ENCODE measurements at regions not wholly inside any gene's neighbourhood (a gene's known extent, or its start where the extent isn't known, plus 50 kb on each side); places are given as distances from the start of the nearest gene placed in this dataset.

DNA sequence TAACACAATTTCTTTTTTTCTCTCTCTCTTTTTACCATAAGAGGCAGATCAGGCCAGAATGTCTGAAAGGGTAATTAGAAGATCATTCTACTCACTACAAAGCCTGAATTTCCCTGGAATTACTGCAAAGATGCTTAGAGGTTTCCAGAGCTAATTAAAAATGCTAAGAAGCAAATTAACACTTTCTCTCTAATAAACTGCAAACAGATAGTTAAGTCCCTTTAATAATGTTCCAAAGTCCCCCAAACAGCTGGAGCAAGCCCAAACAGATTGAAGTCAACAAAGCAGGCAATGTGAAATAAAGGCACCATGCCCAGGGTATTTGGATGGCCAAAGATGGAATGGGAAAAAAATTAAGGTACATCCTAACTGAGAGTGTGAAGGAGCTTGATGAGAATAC is 208.8 kb upstream of the LRFN5 start:
- Histone ChIP-seq H3K9me3 (ENCODE audit: control insufficient read depth, low read length) (no peaks in the 10 kb centered on the region), H3K4me3 (ENCODE audit: low read length) (no peak overlapping the region), H3K4me1 (ENCODE audit: control insufficient read depth, insufficient read depth, low read length) (peaks cover 11% of the 10 kb centered on the region), H3K27ac (ENCODE audit: low read depth, low read length) (no peak overlapping the region), H3K9ac (ENCODE audit: extremely low read depth, low read length, poor library complexity, severe bottlenecking) (no peak overlapping the region), H3K27me3 (ENCODE audit: control insufficient read depth, insufficient read depth, low read length, poor library complexity, severe bottlenecking) (no peaks in the 10 kb centered on the region), H3K36me3 (ENCODE audit: control insufficient read depth, insufficient read depth, low read length) (no peaks in the 10 kb centered on the region)
- Mint-ChIP-seq H3K27ac (no peak overlapping the region), H3K4me1 (peaks cover 18% of the 10 kb centered on the region), H3K9me3 (no peaks in the 10 kb centered on the region), H3K4me3 (no peak overlapping the region), H3K36me3 (ENCODE audit: low read depth) (no peaks in the 10 kb centered on the region), H3K27me3 (ENCODE audit: insufficient read depth) (no peaks in the 10 kb centered on the region)
- TF ChIP-seq, protein P1, sequence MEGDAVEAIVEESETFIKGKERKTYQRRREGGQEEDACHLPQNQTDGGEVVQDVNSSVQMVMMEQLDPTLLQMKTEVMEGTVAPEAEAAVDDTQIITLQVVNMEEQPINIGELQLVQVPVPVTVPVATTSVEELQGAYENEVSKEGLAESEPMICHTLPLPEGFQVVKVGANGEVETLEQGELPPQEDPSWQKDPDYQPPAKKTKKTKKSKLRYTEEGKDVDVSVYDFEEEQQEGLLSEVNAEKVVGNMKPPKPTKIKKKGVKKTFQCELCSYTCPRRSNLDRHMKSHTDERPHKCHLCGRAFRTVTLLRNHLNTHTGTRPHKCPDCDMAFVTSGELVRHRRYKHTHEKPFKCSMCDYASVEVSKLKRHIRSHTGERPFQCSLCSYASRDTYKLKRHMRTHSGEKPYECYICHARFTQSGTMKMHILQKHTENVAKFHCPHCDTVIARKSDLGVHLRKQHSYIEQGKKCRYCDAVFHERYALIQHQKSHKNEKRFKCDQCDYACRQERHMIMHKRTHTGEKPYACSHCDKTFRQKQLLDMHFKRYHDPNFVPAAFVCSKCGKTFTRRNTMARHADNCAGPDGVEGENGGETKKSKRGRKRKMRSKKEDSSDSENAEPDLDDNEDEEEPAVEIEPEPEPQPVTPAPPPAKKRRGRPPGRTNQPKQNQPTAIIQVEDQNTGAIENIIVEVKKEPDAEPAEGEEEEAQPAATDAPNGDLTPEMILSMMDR (conservative IDR thresholded peaks at IDR 0.05): no peak
- DNase-seq: no peak

DNA sequence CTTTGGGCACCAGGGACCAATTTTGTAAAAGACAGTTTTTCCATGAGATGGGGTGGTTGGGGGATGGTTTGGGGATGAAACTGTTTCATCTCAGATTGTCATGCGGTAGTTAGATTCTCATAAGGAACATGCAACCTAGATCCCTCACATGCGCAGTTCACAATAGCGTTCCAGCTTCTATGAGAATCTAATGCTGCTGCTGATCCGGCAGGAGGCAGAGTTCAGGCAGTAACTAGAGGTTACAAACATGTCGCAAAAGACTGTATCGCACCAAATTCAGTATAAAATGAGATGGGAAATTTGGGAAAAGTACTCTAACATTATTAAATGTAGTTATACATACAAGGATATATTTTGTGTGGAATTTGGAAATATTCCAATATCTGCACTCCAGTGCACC is 213.2 kb upstream of the LRFN5 start:
- H3K4me1 ChIP-seq (ENCODE audit: control insufficient read depth, insufficient read depth, low read length): peaks cover 6% of the 10 kb centered on the region
- Mint-ChIP-seq H3K36me3 (ENCODE audit: low read depth) (no peaks in the 10 kb centered on the region), H3K4me1 (peaks cover 13% of the 10 kb centered on the region), H3K27ac (no peak overlapping the region), H3K27me3 (ENCODE audit: insufficient read depth) (no peaks in the 10 kb centered on the region), H3K4me3 (no peak overlapping the region), H3K9me3 (no peaks in the 10 kb centered on the region)
- no peaks in the 10 kb centered on the region for H3K9me3 ChIP-seq (ENCODE audit: control insufficient read depth, low read length)
- no peak for DNase-seq
- no peak overlapping the region for H3K9ac ChIP-seq (ENCODE audit: extremely low read depth, low read length, poor library complexity, severe bottlenecking)
- 96 to 98% methylated on average over 5 to 6 of the region's 6 CpGs for WGBS, 2 experiments (ENCODE audit: insufficient coverage in 1 of 2, insufficient read length in 1 of 2)
- no peak overlapping the region for H3K4me3 ChIP-seq (ENCODE audit: low read length)
- H3K27ac ChIP-seq (ENCODE audit: low read depth, low read length): no peak overlapping the region
- no peaks in the 10 kb centered on the region for H3K36me3 ChIP-seq (ENCODE audit: control insufficient read depth, insufficient read depth, low read length)
- H3K27me3 ChIP-seq (ENCODE audit: control insufficient read depth, insufficient read depth, low read length, poor library complexity, severe bottlenecking): no peaks in the 10 kb centered on the region
- TF ChIP-seq, protein P1 (conservative IDR thresholded peaks at IDR 0.05): no peak

DNA sequence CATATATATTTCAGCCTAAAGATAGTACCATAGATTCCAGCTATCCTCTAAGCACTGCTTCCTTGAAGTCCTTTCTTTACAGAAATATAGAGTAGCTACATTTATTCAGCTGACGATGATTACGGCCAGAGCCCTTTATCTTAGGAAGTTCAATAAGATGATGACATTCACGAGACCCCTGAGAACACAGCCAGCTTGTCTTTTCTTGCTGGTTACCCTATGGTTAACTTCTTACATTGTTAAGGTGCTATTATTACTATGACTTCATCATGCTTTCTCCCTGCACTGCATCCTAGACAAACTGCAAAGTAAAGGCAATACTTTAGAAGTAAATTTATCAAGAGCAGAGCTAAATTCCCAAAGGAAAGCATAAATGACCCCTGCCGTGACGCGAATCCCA is 214.4 kb upstream of the LRFN5 start:
- H3K27me3 ChIP-seq (ENCODE audit: control insufficient read depth, insufficient read depth, low read length, poor library complexity, severe bottlenecking): no peaks in the 10 kb centered on the region
- H3K27me3 Mint-ChIP-seq (ENCODE audit: insufficient read depth): no peaks in the 10 kb centered on the region
- H3K4me3 ChIP-seq (ENCODE audit: low read length): no peak overlapping the region
- H3K9me3 Mint-ChIP-seq: no peaks in the 10 kb centered on the region
- no peaks in the 10 kb centered on the region for H3K4me1 ChIP-seq (ENCODE audit: control insufficient read depth, insufficient read depth, low read length)
- WGBS, 2 experiments (ENCODE audit: insufficient coverage in 1 of 2, insufficient read length in 1 of 2): 88% methylated on average over 6 of the region's 6 CpGs; no CpG with 5 or more reads in 1 of the 2 experiments
- no peak overlapping the region for H3K27ac Mint-ChIP-seq
- no peaks in the 10 kb centered on the region for H3K9me3 ChIP-seq (ENCODE audit: control insufficient read depth, low read length)
- no peak overlapping the region for H3K9ac ChIP-seq (ENCODE audit: extremely low read depth, low read length, poor library complexity, severe bottlenecking)
- H3K36me3 ChIP-seq (ENCODE audit: control insufficient read depth, insufficient read depth, low read length): no peaks in the 10 kb centered on the region
- H3K4me3 Mint-ChIP-seq: no peak overlapping the region
- DNase-seq: no peak
- H3K36me3 Mint-ChIP-seq (ENCODE audit: low read depth): no peaks in the 10 kb centered on the region
- no peak overlapping the region for H3K27ac ChIP-seq (ENCODE audit: low read depth, low read length)
- peaks cover 7% of the 10 kb centered on the region for H3K4me1 Mint-ChIP-seq
- TF ChIP-seq, protein P1 (conservative IDR thresholded peaks at IDR 0.05): no peak
